ENCODE measurements at regions not wholly inside any gene's neighbourhood (a gene's known extent, or its start where the extent isn't known, plus 50 kb on each side); places are given as distances from the start of the nearest gene placed in this dataset.

DNA sequence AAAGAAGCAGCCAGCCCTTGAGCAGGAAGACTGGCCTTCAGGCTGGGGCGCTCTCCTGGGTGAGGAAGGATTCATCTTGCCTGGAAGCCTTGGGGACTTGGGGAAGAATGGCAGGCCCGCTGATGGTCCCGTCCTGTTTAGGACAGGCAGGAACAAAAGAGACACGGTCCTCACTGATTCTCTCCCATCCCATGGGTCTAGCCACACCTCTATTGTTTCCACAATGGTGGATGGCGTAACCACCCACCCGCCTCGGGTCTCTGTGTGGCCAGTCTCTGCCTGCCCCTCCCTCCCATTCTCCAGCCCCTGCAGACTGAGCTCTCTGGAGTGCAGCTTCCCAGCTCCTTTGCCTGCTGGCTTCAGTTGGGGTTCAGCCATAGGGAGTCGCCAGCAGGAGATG is 284.3 kb downstream of the UACA start:
- ATAC-seq (ENCODE audit: low read depth), result no peak
- no peak overlapping the region for H3K27ac ChIP-seq (ENCODE audit: poor library complexity, severe bottlenecking)
- H3K4me1 ChIP-seq (ENCODE audit: insufficient read depth, poor library complexity, severe bottlenecking), result peaks cover 15% of the 10 kb centered on the region
- no peaks in the 10 kb centered on the region for H3K9me3 ChIP-seq (ENCODE audit: severe bottlenecking)
- DNase-seq (ENCODE audit: low spot score), result no peak
- H3K36me3 ChIP-seq (ENCODE audit: low read depth), result no peaks in the 10 kb centered on the region
- no peaks in the 10 kb centered on the region for H3K27me3 ChIP-seq (ENCODE audit: insufficient read depth, poor library complexity, severe bottlenecking)
- H3K4me3 ChIP-seq (ENCODE audit: severe bottlenecking), result no peak overlapping the region
- TF ChIP-seq, protein P1, sequence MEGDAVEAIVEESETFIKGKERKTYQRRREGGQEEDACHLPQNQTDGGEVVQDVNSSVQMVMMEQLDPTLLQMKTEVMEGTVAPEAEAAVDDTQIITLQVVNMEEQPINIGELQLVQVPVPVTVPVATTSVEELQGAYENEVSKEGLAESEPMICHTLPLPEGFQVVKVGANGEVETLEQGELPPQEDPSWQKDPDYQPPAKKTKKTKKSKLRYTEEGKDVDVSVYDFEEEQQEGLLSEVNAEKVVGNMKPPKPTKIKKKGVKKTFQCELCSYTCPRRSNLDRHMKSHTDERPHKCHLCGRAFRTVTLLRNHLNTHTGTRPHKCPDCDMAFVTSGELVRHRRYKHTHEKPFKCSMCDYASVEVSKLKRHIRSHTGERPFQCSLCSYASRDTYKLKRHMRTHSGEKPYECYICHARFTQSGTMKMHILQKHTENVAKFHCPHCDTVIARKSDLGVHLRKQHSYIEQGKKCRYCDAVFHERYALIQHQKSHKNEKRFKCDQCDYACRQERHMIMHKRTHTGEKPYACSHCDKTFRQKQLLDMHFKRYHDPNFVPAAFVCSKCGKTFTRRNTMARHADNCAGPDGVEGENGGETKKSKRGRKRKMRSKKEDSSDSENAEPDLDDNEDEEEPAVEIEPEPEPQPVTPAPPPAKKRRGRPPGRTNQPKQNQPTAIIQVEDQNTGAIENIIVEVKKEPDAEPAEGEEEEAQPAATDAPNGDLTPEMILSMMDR (IDR thresholded peaks at IDR 0.05; ENCODE audit: poor library complexity, severe bottlenecking), result no peak

DNA sequence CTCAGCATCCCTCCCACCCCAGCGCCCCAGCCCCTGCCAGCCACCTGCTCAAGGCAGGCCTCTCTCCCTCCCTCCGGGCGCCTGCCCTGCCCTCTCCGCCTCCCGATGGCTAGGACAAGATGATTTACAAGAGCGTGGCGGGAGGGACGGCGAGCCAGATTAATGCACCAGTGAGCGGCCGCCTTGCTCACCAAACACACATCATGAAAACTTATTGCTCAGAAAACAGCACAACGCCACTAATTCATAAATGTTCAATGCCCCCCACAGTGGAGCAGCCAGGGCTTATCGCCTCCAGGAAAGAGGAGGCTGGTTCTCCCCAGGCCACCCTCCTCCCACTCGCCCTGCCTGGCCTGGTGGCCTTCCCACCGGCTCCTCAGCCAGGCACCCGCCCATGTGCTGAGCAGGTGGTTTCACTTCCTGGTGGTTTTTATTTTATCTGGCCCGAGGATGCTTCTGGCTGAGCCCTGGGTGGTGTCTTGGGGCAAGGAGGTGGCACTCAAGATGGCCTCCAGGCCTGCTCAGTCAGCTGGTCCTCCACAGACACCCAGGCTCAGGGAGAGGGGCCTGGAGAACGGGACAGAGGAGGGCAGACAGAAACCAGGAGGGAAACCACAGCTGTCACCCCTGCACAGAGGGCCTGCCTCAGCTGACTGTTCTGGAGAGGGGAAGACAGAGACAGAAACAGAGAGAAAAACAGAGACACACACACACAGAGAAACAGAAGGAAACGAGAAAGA is 284.9 kb downstream of the UACA start:
- no peaks in the 10 kb centered on the region for H3K9me3 ChIP-seq (ENCODE audit: severe bottlenecking)
- TF ChIP-seq, protein P1 (IDR thresholded peaks at IDR 0.05; ENCODE audit: poor library complexity, severe bottlenecking), result no peak
- peaks cover 21% of the 10 kb centered on the region for H3K4me1 ChIP-seq (ENCODE audit: insufficient read depth, poor library complexity, severe bottlenecking)
- no peak for ATAC-seq (ENCODE audit: low read depth)
- DNase-seq (ENCODE audit: low spot score), result peak; percentile 58
- no peaks in the 10 kb centered on the region for H3K36me3 ChIP-seq (ENCODE audit: low read depth)
- no peak overlapping the region for H3K4me3 ChIP-seq (ENCODE audit: severe bottlenecking)
- H3K27me3 ChIP-seq (ENCODE audit: insufficient read depth, poor library complexity, severe bottlenecking), result no peaks in the 10 kb centered on the region
- H3K27ac ChIP-seq (ENCODE audit: poor library complexity, severe bottlenecking), result no peak overlapping the region

DNA sequence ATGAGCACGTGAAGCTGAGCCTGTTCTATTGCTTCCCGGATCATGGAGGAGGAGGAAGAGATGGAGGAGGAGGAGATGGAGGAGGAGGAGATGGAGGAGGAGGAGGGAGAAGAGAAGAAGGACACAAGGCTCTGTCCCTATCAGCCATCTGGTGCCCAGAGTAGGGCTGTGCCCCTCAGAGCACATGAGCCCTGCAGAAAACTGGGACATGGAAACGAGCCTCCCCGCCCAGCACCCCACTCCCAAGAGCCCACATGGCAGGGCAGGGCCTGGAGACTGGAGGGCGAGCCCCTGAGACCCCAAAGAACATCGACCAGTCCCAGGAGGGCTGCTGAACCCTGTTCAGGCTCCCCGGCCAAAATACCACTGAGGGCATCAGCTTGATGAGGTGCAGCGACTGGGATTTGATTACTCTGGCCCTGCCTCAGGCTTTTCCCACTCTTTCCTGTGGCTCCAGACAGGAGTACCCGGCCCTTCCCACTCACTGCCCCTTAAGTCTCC is 285.6 kb downstream of the UACA start:
- Histone ChIP-seq H3K27me3 (ENCODE audit: insufficient read depth, poor library complexity, severe bottlenecking) (no peaks in the 10 kb centered on the region), H3K27ac (ENCODE audit: poor library complexity, severe bottlenecking) (no peak overlapping the region), H3K4me1 (ENCODE audit: insufficient read depth, poor library complexity, severe bottlenecking) (peaks cover 21% of the 10 kb centered on the region), H3K36me3 (ENCODE audit: low read depth) (no peaks in the 10 kb centered on the region), H3K9me3 (ENCODE audit: severe bottlenecking) (no peaks in the 10 kb centered on the region), H3K4me3 (ENCODE audit: severe bottlenecking) (no peak overlapping the region)
- DNase-seq (ENCODE audit: low spot score), result no peak
- ATAC-seq (ENCODE audit: low read depth), result no peak
- TF ChIP-seq, protein P1 (IDR thresholded peaks at IDR 0.05; ENCODE audit: poor library complexity, severe bottlenecking), result no peak

DNA sequence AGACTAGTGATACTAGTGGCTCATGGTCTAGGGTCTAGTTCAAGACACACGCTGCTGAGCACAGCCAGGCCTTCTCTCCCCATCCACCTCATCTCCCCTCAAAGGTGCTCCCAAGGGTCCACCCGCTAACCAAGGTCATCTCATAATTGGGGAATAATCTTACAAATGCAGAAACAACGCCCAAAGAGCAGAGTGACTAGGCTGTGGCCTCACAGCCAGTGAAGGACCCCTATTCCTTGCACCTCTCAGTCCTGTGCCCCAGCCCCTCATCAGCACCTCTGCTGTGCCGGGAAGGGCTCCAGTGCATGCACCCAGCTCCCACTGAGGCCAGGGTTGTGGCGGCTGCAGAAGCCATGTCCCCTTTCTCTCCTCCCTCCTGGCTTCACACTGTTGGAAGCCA is 286.9 kb downstream of the UACA start:
- ATAC-seq (ENCODE audit: low read depth), result no peak
- Histone ChIP-seq H3K27me3 (ENCODE audit: insufficient read depth, poor library complexity, severe bottlenecking) (no peaks in the 10 kb centered on the region), H3K27ac (ENCODE audit: poor library complexity, severe bottlenecking) (no peak overlapping the region), H3K9me3 (ENCODE audit: severe bottlenecking) (no peaks in the 10 kb centered on the region), H3K4me3 (ENCODE audit: severe bottlenecking) (no peak overlapping the region), H3K4me1 (ENCODE audit: insufficient read depth, poor library complexity, severe bottlenecking) (peaks cover 21% of the 10 kb centered on the region), H3K36me3 (ENCODE audit: low read depth) (no peaks in the 10 kb centered on the region)
- TF ChIP-seq, protein P1 (IDR thresholded peaks at IDR 0.05; ENCODE audit: poor library complexity, severe bottlenecking), result no peak
- no peak for DNase-seq (ENCODE audit: low spot score)

DNA sequence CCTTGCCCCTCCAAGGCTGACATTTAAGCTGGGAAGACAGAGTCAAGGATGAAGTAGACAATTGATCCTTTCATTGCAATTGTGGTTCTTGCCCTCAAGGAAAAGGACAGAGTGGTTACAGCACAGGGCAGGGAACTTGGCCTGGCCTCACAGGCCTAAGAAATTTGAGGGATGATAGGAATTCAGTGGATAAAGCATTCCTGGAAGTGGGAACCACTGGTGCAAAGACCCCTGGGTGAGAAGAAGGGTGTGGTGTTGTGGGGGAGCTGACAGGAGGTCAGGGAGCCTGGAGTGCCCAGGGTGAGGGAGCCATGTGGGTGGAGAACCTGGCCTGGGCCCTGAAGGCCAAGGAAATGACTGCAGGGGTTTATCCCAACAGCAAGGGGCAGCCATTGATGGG is 287.4 kb downstream of the UACA start:
- DNase-seq (ENCODE audit: low spot score) (no peak), ATAC-seq (ENCODE audit: low read depth) (no peak)
- peak overlapping the region; percentile 94 for H3K27ac ChIP-seq (ENCODE audit: poor library complexity, severe bottlenecking)
- H3K4me1 ChIP-seq (ENCODE audit: insufficient read depth, poor library complexity, severe bottlenecking), result peaks cover 23% of the 10 kb centered on the region
- no peaks in the 10 kb centered on the region for H3K27me3 ChIP-seq (ENCODE audit: insufficient read depth, poor library complexity, severe bottlenecking)
- no peaks in the 10 kb centered on the region for H3K36me3 ChIP-seq (ENCODE audit: low read depth)
- H3K9me3 ChIP-seq (ENCODE audit: severe bottlenecking), result no peaks in the 10 kb centered on the region
- H3K4me3 ChIP-seq (ENCODE audit: severe bottlenecking), result no peak overlapping the region
- TF ChIP-seq, protein P1 (IDR thresholded peaks at IDR 0.05; ENCODE audit: poor library complexity, severe bottlenecking), result no peak
